HuH-7.5 (cell line): ENCODE measurements at regions not wholly inside any gene's neighbourhood (a gene's known extent, or its start where the extent isn't known, plus 50 kb on each side); places are given as distances from the start of the nearest gene placed in this dataset.
"Not testable (repeated sequence)": the region's sequence is repeated elsewhere in the genome, so short reads cannot be mapped to it uniquely, and the experiment has no call there.

Experiments
- DNase-seq: peaks from one replicate; pipeline ENCODE4 v3.0.0; 2011; ENCODE audit warnings: low spot score

DNA sequence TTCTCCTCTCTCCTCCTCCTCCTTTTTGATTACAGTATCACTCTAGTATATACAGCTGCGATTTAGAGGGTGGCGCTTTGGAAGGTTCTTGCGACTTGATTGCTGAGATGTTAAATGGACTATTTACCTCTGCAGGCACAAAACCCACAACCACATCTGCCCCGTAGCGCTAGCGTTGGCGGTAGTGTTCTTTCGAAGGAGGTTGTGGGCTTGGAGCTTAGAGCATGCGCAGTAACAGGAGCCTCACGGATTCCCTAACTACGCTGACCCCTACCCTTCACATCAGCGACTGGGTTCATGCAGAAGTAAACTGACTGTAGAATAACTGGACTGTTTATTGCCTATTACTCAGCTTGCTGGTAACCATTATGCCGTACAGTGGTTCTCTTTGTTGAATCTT is 58.0 kb downstream of the CGGBP1 start:
- no peak for DNase-seq

DNA sequence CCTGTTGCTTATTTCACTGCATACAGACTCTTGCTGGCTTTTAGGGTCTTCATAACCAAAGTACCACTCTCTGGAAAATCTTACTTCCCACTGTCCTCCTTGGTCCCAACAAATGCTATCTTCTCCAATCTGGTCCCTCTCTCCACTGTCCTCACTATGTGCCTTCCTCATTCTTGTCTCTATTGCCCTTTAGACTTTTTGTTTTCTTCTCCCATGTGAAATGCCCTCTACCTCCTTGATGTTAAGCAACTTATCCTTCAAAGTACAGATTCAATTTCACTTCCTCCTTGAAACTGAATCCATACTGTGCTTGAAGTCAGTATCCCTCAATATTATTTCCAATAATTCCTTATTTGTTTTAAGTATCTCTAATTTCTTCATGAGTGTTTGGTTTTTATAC is 60.8 kb downstream of the CGGBP1 start:
- no peak for DNase-seq

DNA sequence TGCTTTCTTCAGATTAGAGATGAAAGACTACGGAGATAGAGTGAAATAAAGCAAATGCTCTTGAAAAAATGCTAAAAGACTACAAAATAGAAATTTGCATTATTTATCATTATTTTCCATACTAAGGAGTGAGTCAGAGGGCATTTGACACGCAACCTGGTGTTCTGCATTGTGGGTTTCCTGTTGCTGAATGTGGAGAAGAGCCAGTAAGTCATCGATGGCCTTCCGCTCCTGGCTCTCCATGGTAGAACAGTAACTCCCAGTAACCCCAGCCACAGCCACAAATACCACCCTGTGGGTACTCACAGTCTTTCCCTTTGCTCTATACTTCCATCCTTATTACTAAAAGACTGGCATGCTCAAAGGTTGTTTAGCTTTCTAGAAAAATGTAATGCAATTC is 61.5 kb downstream of the CGGBP1 start:
- DNase-seq = no peak

DNA sequence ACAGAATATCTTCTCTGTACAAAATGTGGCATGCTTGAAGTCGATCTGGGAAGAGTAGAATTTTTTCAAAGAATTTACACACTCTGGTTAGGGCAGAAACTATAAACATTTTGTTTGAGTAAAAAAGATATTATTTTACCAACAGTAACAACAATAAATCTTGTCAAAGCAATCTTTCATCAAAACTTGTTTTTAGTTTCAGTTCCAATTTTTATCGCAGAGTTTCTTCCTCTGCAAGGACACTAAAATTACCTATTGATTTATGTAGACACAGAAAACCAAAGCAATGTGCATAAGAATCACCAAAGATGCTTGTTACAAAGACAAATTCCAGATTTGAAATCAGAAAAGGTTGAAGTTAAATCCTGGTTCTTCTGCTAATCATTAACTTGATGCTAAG is 61.9 kb downstream of the CGGBP1 start:
- DNase-seq = no peak

DNA sequence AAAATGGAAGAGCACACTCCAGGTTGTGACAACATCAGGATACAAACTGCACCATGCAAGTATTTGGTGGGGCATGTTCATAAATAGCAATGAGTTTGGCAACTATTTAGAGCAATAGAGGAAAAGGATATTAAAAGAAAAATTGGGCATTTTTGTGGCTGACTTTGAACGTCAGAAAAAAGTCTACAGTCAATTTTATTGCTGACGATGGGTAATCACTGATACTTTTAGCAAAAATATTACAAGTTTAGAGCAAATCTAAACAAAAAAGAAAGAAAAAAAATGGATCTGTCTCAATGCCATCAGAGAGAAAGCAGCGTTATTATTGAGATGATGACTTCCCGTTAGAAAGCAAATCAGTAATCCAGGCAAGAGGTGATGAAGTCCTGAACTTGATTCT is 65.2 kb downstream of the CGGBP1 start:
- DNase-seq = no peak

DNA sequence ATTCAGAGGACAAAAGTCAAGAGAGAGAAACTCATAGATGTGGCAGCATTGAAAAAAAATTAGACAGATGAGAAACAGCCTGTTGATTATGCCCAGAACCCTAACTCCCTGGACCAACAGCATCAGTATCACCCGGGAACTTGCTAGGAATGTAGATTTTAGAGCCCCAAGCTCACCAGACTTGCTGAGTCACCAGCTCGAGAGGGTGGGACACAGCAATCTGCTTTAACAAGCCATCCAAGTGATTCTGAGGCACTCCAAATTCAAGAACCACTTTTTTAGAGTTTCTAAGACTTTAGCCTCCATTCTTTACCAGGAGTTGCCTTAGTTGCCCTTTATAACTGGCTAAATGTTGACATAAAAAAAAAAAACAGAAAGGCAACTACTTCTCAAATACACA is 70.9 kb downstream of the CGGBP1 start:
- no peak for DNase-seq

DNA sequence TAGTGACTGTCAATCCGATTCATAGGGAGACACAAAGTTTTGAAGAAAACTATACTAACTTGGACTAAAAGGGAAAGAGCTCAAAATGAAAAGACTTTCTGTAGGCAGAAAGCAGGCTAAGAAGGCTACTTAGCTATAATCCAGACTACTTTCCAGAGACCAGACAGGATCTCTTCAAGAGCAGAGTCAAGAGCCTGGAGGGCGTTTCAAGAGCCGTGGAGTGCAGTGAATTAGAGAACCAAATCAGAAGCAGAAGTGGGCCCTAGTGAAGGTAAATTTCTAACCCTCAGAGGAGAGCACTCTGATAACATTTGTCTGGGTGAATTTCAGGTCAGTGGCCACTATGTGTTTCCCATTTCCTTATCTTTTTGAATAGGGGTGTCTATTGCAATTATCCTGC is 76.4 kb downstream of the CGGBP1 start:
- DNase-seq = no peak

DNA sequence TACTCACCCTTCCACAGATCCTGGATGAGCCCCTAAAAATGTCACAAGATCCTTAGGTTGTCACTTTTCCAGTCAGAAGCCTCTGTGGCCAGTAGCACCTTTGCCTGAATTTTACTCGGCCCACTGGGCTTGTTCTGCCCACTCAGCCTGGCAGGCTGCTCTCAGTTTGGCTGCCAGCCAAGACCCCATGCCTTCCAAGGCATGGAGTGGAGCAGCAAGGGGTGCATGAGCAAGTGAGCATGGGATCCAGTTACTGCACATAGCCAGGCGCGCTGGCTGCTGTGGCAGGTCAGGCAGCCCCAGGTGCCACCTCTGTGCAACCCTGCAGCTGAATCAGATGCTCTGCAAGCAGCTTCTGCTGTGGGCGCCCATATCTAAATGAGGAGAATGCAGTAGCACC is 79.3 kb downstream of the CGGBP1 start:
- no peak for DNase-seq

DNA sequence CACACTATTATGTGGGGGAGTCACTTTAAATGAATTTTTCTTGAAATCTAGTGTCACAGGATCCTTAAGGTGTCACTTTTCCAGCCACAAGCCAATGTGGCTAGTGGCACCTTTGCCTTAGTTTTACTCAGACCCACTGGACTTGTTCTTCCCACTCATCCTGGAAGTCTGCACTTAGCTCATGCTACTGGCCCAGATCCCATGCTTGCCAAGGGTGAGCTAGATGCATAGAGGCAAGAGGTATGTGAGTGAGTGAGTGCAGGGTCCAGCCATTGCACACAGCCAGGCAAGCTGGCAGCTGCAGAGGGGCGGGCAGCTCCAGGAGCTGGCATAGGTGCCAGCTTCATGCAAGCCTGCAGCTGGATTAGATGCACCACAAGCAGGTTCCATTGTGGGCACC is 81.0 kb downstream of the CGGBP1 start:
- no peak for DNase-seq

DNA sequence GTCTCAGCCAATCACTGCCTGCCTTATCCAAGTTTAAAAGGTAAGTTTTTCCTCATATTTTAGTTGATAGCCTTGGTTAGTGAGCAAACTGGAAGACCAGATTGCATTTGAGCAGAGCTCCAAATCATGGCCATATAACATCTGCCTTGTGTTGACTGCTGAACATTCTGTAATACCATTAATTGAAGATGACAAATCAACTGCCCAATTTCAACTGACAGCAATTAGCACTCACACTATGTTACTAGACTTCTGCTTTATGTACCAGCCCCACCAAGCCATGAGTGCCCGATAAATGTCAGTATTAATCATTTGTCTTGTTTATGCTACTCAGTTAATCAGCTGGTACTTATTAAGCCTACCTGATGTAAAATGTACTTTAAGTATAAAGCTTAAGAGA is 83.1 kb downstream of the CGGBP1 start:
- DNase-seq = no peak

DNA sequence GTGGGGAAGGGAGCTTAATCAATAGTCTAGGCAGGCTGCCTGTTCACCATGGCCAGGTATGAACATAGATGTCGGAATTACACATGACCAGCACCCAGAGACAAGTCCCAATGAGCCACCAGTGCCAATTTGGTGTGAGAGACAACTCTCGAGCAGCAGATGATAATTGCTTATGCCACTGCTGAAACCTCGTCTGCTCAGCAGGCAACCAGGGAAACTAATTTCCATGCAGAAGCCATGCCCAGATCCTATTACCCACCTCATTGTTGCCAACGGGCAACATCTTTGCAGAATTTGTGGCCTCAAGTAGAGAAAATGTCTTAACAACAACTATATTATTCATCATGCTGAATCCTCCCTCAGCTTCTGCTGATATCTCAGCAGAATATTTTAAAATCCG is 84.9 kb downstream of the CGGBP1 start:
- no peak for DNase-seq

DNA sequence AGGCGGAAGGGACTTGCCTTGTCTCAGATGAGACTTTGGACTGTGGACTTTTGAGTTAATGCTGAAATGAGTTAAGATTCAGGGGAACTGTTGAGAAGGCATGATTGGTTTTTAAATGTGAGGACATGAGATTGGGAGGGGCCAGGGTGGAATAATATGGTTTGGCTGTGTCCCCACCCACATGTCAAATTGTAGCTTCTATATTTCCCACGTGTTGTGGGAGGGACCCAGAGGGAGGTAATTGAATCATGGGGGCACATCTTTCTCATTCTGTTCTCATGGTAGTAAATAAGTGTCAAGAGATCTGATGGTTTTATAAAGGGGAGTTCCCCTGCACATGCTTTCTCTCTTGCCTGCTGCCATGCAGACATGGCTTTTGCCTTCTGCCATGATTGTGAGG is 89.2 kb downstream of the CGGBP1 start:
- no peak for DNase-seq

DNA sequence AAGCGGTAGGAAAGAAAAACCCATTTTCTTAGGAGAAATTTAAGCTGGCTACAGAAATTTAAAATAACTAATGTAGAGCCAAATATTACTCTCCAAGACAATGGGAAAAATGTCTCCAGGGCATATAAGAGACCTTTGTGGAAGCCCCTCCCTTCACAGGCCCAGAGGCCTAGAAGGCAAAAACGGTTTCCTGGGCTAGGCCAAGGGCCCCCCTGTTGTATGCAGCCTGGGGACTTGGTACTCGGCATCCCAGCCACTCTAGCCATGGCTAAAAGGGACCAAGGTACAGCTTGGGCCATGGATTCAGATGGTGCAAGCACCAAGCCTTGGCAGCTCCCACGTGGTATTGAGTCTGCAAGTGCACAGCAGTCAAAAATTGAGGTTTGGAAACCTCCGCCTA is 90.1 kb downstream of the CGGBP1 start:
- no peak for DNase-seq

DNA sequence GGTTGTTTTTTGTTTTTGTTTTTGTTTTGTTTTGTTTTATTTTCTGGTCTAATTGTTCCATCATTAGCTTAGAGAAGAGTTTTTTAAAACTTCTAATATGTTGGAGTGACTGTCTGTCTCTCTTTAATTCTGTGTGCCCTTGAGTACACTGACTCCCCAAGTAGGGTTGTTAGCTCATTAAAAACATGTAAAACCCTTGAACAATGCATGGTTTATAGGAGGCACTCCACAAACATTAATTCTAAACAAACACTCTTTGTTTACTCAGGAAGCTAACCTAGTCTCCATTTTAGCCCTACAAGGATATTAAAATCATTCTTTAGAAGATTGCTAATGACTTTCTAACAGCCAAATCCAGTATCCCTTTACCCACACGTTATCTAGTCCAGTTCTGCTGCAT is 100.5 kb downstream of the CGGBP1 start:
- no peak for DNase-seq

DNA sequence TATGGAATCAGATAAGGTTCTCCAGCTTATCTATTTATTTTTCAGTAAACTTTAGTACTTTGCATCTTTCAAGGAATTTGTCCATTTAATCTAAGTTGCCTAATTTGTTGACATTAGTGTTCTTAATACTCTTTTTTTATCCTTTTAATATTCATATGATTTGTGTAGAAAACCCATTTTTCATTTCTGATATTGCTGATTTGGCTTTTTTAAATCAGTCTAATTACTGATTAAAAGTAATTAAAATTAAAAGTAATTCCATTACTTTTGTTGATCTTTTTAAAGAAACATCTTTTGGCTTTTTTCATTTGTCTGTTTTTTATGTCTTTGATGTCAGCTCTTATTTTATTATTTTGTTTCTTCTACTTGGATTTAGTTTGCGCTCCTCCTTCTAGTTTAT is 101.2 kb downstream of the CGGBP1 start:
- DNase-seq = no peak

DNA sequence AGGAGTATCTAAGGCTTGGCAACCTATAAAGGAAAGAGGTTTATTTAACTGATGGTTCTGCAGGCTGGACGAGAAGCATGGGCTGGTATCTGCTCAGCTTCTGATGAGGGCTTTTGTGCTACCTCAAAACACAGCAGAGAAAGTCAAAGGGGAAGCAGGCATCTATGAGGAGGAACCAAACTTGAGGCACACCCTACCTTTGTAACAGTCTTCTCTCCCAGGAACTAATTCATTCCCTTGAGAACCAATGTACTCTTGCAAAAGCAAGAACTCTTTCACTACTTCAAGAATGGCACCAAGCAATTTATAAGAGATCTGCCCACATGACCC is 109.0 kb downstream of the CGGBP1 start:
- no peak for DNase-seq

DNA sequence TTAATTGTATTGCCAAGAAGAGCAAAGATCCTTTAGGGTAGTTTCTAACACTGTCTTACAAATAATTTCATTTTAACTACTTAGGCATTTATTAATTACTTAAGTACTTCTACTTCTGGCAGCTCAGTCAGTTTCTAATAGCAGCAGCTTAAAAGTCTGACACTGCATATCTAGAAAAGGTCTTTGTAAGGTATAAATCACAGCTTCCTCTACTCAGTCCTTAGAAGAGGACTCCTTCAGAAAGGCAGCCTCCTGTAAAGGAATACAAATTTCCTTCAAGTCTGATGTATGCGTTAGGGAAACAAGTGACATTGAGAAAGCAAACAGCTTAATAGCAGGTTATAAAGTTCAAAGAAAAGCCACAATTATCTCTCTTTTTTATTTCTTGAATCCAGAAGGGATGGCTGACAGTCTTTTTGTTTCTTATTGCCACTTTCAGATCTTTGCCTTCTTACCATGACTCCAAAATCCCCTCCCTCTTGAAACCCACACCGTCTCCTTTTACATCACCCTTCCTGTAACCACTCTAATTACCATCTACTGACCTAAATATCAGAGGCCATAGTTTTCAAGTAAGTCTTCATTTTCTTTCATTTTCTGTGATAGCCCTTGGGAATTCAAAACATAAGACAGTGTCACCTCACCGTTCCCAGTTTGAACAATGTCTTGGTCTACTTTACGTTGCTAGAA is 109.5 kb downstream of the CGGBP1 start:
- no peak for DNase-seq

DNA sequence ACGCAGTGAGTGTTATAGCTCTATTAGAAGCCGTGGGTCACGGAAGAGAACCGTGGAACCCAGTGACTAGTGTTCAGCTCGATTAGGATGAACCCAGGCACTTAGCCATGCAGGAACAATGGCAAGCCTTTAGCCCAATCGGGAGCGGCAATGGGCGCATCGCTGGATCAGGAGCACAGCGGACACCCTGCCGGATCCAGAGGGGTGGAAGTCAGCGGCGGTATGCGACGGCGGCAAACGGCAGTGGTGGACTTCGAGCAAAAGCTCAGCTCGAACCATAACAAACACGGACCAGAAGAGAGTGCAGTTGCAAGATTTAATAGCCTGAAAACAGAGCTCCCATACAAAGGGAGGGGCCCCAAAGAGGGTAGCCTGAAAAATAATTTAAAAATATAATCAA is 112.8 kb downstream of the CGGBP1 start:
- not testable (repeated sequence) for DNase-seq

DNA sequence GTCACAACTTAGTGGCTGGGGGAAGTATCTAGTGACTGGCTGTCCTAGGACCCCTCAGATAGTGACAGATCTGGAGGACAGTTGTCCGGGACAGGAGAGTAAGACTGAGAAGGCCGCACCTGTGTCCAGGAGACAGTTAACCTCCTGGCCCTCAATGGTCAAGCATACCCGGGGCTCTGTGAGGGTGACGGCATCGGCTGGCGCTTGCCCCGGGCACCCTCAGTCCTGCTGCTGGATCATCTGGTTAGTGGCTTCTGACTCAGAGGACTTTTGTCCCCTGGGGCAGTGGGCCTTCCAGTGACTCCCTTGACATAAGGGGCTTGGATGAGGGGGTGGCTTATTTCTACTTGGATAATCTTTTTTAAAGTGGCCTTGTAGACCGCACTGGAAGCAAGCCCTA is 116.5 kb downstream of the CGGBP1 start:
- DNase-seq = not testable (repeated sequence)

DNA sequence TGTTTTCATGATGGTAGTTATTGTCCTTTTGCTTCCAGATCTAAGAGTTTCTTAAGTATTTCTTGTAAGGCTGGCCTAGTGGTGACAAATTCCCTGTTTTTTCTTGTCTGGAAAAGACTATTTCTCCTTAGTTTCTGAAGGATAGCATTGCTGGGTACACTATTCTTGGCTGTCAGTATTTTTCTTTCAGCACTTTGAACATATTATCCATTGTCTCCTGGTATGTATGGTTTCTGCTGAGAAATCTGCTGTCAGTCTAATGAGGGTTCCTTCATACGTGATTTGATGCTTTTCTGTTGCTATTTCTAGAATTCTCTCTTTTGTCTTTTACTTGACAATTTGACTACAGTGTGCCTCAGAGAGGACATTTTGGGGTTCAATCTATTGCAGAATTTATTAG is 134.3 kb downstream of the CGGBP1 start:
- DNase-seq = no peak

DNA sequence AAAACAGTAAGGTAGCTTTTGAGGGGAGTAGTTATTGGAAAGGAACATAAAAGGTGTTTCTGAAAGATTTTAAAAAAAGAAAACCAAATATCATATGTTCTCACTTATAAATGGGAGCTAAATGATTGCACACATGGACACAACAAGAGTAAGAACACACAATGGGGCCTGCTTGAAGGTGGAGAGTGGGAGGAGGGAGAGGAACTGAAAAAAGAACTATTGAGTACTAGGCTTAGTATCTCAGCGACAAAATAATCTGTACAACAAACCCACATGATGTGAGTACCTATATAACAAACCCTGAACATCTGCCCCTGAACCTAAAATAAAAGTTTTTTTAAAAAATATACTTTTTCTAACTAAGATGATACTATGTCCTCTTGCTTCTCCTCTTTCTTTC is 138.3 kb downstream of the CGGBP1 start:
- no peak for DNase-seq

DNA sequence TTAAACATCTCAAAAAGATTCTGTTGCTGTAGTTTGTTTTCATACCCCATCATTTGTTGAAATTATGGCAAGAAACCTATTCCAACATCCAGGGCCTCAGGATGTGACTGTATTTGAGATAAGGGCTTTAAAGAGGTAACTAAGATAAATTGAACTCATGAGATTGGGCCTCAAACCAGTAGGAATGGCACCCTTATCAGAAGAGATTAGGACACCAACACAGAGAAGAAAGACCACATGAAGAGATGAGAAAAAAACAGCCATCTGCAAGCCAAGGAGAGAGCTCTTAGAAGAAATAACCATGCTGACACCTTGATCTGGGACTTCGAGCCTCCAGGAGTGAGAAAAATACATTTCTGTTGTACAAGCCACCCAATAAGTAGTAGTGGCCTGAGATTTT is 157.7 kb downstream of the CGGBP1 start:
- DNase-seq = no peak

DNA sequence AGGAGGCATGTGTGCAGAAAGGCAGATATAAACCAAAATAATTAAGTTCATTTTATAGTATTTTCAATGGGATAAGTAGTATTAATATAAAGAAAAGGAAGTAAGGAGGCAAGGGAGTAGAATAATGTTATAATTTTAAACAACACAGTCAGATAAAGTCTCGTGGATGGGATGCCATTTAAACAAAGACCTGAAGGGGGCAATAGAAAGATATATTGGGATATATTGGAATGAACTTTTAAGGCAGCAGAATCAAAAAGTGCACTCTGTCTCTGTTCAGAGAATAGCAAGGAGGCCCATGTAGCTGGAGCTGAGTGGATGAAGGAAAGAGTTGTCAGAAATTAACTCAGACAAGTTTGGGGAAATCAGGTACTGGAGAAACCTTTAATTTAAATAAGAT is 158.7 kb downstream of the CGGBP1 start:
- no peak for DNase-seq

DNA sequence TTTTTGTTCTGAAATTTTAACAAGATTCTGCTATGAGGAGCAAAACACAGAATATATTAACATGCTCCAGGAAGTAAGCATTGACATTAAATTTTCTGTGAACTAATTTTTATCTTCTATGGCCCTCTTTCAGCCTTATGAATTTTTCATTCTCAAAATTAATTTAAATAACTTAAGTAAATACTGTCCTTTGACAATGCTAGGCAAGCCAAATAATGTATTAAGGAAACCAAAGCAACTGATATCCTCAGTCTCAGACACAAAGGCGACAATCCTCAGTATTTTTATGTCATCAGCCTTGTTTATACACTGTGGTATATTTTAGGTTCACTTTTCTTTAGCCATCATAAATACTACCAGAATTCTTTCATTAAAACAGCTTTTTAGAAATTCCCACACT is 159.8 kb downstream of the CGGBP1 start:
- no peak for DNase-seq

DNA sequence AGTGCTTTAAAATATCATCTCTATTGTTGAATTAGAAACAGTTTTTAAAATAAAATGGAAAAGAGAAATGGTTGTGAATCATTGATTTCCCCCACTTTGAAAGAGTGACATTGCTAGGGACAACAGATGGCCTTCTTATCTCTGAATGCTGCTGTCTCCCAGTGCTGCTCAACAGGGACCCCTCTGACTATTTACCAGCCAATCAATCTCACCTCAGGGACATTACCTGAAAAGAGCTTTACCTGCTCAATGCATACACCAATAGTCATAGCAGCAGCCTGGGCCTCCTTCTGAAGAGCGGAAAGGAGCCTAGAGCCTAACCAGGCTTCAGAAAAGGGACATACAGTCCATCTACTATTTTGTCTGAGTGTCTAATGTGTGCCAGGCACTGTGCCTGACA is 162.8 kb downstream of the CGGBP1 start:
- DNase-seq = no peak
